ENCODE measurements at regions not wholly inside any gene's neighbourhood (a gene's known extent, or its start where the extent isn't known, plus 50 kb on each side); places are given as distances from the start of the nearest gene placed in this dataset.

DNA sequence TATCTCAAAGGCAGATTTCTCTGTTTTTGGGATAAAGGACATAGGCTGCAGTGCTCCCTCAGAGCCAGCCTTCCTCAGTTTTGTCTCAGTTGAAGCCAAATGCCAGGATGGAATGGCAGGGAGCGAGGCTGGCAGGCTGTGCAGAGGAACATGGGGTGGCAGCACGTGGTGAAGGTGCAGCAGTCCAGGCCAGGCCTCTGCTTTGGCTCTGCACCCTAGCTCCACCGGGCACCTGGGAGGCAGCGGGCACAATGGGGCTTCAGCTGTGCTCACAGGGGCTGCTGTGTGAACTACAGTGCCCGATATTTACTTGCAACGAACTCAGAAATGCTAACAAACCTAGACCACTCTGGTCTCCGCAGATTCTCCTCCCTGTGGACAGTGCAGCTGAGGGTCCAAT lies 319.6 kb downstream of the ZNF326 start:
- FAIRE-seq, result no peak
- H3K4me1 ChIP-seq (ENCODE audit: control insufficient read depth, extremely low read depth, insufficient read depth, low read length), result no peaks in the 10 kb centered on the region
- no peak overlapping the region for H3K27ac ChIP-seq (ENCODE audit: insufficient read depth, low read depth, low read length)
- DNase-seq (ENCODE audit: low read depth, low spot score), result no peak
- H4K20me1 ChIP-seq (replicated peaks; ENCODE audit: control insufficient read depth, extremely low read depth, insufficient read depth, low read length), result no peaks in the 10 kb centered on the region
- H3K4me3 ChIP-seq (replicated peaks in 1 of 3; ENCODE audit: insufficient read depth in 1 of 3, low read depth in 1 of 3, low read length in 3 of 3), result no peak overlapping the region
- H3K27me3 ChIP-seq (ENCODE audit: control insufficient read depth in 2 of 2, insufficient read depth in 2 of 2, low read length in 2 of 2), result no peaks in the 10 kb centered on the region
- H3K4me2 ChIP-seq (ENCODE audit: insufficient read depth, low read length), result no peak overlapping the region
- intact Hi-C loops (cut with micrococcal nuclease), result no loop called here
- H3K36me3 ChIP-seq (ENCODE audit: control insufficient read depth in 2 of 2, extremely low read depth in 1 of 2, insufficient read depth in 2 of 2, low read length in 2 of 2), result no peaks in the 10 kb centered on the region
- no peak for TF ChIP-seq GATA2 (IDR thresholded peaks at IDR 0.05; ENCODE audit: insufficient read depth, insufficient read length, low read depth, low read length)
- TF ChIP-seq, protein P1, sequence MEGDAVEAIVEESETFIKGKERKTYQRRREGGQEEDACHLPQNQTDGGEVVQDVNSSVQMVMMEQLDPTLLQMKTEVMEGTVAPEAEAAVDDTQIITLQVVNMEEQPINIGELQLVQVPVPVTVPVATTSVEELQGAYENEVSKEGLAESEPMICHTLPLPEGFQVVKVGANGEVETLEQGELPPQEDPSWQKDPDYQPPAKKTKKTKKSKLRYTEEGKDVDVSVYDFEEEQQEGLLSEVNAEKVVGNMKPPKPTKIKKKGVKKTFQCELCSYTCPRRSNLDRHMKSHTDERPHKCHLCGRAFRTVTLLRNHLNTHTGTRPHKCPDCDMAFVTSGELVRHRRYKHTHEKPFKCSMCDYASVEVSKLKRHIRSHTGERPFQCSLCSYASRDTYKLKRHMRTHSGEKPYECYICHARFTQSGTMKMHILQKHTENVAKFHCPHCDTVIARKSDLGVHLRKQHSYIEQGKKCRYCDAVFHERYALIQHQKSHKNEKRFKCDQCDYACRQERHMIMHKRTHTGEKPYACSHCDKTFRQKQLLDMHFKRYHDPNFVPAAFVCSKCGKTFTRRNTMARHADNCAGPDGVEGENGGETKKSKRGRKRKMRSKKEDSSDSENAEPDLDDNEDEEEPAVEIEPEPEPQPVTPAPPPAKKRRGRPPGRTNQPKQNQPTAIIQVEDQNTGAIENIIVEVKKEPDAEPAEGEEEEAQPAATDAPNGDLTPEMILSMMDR (IDR thresholded peaks at IDR 0.05; ENCODE audit: extremely low read depth in 1 of 2, insufficient read depth in 1 of 2, low read depth in 1 of 2, low read length in 2 of 2), result no peak
- no peak for TF ChIP-seq POLR2A (IDR thresholded peaks at IDR 0.05; ENCODE audit: low read depth, low read length)
- TF ChIP-seq, protein P2, sequence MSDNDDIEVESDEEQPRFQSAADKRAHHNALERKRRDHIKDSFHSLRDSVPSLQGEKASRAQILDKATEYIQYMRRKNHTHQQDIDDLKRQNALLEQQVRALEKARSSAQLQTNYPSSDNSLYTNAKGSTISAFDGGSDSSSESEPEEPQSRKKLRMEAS (IDR thresholded peaks at IDR 0.05; ENCODE audit: insufficient read depth, insufficient read length), result no peak
- no peak for TF ChIP-seq POLR2AphosphoS5 (IDR thresholded peaks at IDR 0.05; ENCODE audit: insufficient read depth, low read depth, low read length)
- TF ChIP-seq FOS (IDR thresholded peaks at IDR 0.05; ENCODE audit: borderline replicate concordance, insufficient read depth, low read length), result no peak
- TF ChIP-seq JUN (IDR thresholded peaks at IDR 0.05; ENCODE audit: borderline replicate concordance, insufficient read depth, insufficient read length, low read depth), result no peak
- TF ChIP-seq EZH2 (IDR thresholded peaks at IDR 0.05; ENCODE audit: borderline replicate concordance, low read depth, low read length, severe bottlenecking), result no peak
- TF ChIP-seq MYC (IDR thresholded peaks at IDR 0.05; ENCODE audit: low read depth, low read length), result no peak
- H3K79me2 ChIP-seq (ENCODE audit: control insufficient read depth, insufficient read depth, low read length), result no peaks in the 10 kb centered on the region
- dilution Hi-C loops (cut with MboI; ENCODE audit: extremely low pct_ligation_motif_present, low sequenced_read_pairs), result no loop called here
- BruUV-seq (replicated peaks), result no TSS peak
- H3K9ac ChIP-seq (replicated peaks; ENCODE audit: extremely low read depth, insufficient read depth, low read length), result no peak overlapping the region
- ChIA-PET CTCF (no interaction called here), POLR2A (no interaction called here)
- H3K9me1 ChIP-seq (replicated peaks; ENCODE audit: control insufficient read depth, extremely low read depth, insufficient read depth, low read length), result no peaks in the 10 kb centered on the region
- no peak overlapping the region for H2AFZ ChIP-seq (ENCODE audit: low read depth, low read length)
- H3K9me3 ChIP-seq (replicated peaks; ENCODE audit: control insufficient read depth, insufficient read depth, low read length), result no peaks in the 10 kb centered on the region

Measured in endothelial cell of umbilical vein (primary cell).